ENCODE measurements at regions not wholly inside any gene's neighbourhood (a gene's known extent, or its start where the extent isn't known, plus 50 kb on each side); places are given as distances from the start of the nearest gene placed in this dataset.

- Histone ChIP-seq H3K9me3 (ENCODE audit: insufficient read depth, low read depth) (no peaks in the 10 kb centered on the region), H2AFZ (no peak overlapping the region), H3F3A (ENCODE audit: insufficient read depth, low read depth) (peaks cover 14% of the 10 kb centered on the region; the same call in 1 of the 2 replicates), H3K4me2 (peak overlapping the region; percentile 63), H3K9me2 (ENCODE audit: insufficient read depth) (no peaks in the 10 kb centered on the region), H3K36me3 (ENCODE audit: low read depth) (no peaks in the 10 kb centered on the region), H4K20me1 (ENCODE audit: insufficient read depth) (no peaks in the 10 kb centered on the region), H3K4me1 (replicated peaks; ENCODE audit: insufficient read depth) (peaks cover 30% of the 10 kb centered on the region), H3K4me3 (no peak overlapping the region), H3K27me3 (ENCODE audit: insufficient read depth, low read depth) (no peaks in the 10 kb centered on the region), H3K79me2 (ENCODE audit: low read depth) (no peaks in the 10 kb centered on the region), H3K27ac (peak overlapping the region; percentile 65)
- intact Hi-C loops (cut with micrococcal nuclease; ENCODE audit: unreplicated experiment) = loop anchor here (1.0 to 10.0 kb wide), 3 partner anchors 67 to 179 kb away; no protein-coding TSS in a partner anchor
- peak; percentile 81 to 97 for DNase-seq
- CTCF ChIA-PET = interaction anchor here (0.9 to 1.0 kb wide), 2 partner anchors 69 to 120 kb away, joined by 3 read pairs; no protein-coding TSS in a partner anchor
- BruUV-seq (replicated peaks) = no TSS peak
- no peak for TF ChIP-seq CTCF (conservative IDR thresholded peaks at IDR 0.05)
- TF ChIP-seq EZH2 (IDR thresholded peaks at IDR 0.05; ENCODE audit: low read depth) = no peak
- POLR2A ChIA-PET (ENCODE audit: unreplicated experiment) = interaction anchor here (0.5 kb wide), 1 partner anchor 202 kb away, joined by 7 read pairs; no protein-coding TSS in a partner anchor
These were observed 73.8 kb upstream of the ZNF281 start for GRCh38 chr1:200483491-200484143.

- Histone ChIP-seq H3K27me3 (ENCODE audit: insufficient read depth, low read depth) (no peaks in the 10 kb centered on the region), H3K27ac (no peak overlapping the region), H3K4me2 (no peak overlapping the region), H3K4me3 (no peak overlapping the region), H3K9me3 (ENCODE audit: insufficient read depth, low read depth) (no peaks in the 10 kb centered on the region), H3K79me2 (ENCODE audit: low read depth) (no peaks in the 10 kb centered on the region), H4K20me1 (ENCODE audit: insufficient read depth) (no peaks in the 10 kb centered on the region), H3K36me3 (ENCODE audit: low read depth) (no peaks in the 10 kb centered on the region), H3K9me2 (ENCODE audit: insufficient read depth) (no peaks in the 10 kb centered on the region), H3F3A (ENCODE audit: insufficient read depth, low read depth) (peaks cover 34% of the 10 kb centered on the region), H2AFZ (no peak overlapping the region), H3K4me1 (replicated peaks; ENCODE audit: insufficient read depth) (peaks cover 42% of the 10 kb centered on the region)
- intact Hi-C loops (cut with micrococcal nuclease; ENCODE audit: unreplicated experiment) = loop anchor here (10.0 kb wide), 1 partner anchor 176 kb away; no protein-coding TSS in a partner anchor
- POLR2A ChIA-PET (ENCODE audit: unreplicated experiment) = no interaction called here
- DNase-seq = no peak
- TF ChIP-seq CTCF (conservative IDR thresholded peaks at IDR 0.05) (no peak), EZH2 (IDR thresholded peaks at IDR 0.05; ENCODE audit: low read depth) (no peak)
- no TSS peak for BruUV-seq (replicated peaks)
- CTCF ChIA-PET = no interaction called here
These were observed 71.1 kb upstream of the ZNF281 start for GRCh38 chr1:200480964-200481363.

- Histone ChIP-seq H3K36me3 (ENCODE audit: low read depth) (no peaks in the 10 kb centered on the region), H3K79me2 (ENCODE audit: low read depth) (no peaks in the 10 kb centered on the region), H3K4me2 (no peak overlapping the region), H4K20me1 (ENCODE audit: insufficient read depth) (no peaks in the 10 kb centered on the region), H3K4me1 (replicated peaks; ENCODE audit: insufficient read depth) (peaks cover 40% of the 10 kb centered on the region), H3K4me3 (no peak overlapping the region), H3K9me3 (ENCODE audit: insufficient read depth, low read depth) (no peaks in the 10 kb centered on the region), H2AFZ (no peak overlapping the region), H3K9me2 (ENCODE audit: insufficient read depth) (no peaks in the 10 kb centered on the region), H3K27me3 (ENCODE audit: insufficient read depth, low read depth) (no peaks in the 10 kb centered on the region), H3F3A (ENCODE audit: insufficient read depth, low read depth) (peaks cover 34% of the 10 kb centered on the region), H3K27ac (no peak overlapping the region)
- ChIA-PET POLR2A (ENCODE audit: unreplicated experiment) (no interaction called here), CTCF (no interaction called here)
- no TSS peak for BruUV-seq (replicated peaks)
- no peak for DNase-seq
- intact Hi-C loops (cut with micrococcal nuclease; ENCODE audit: unreplicated experiment) = loop anchor here (5.0 to 10.0 kb wide), 2 partner anchors 53 to 175 kb away; no protein-coding TSS in a partner anchor
- no peak for TF ChIP-seq EZH2 (IDR thresholded peaks at IDR 0.05; ENCODE audit: low read depth)
These were observed 70.0 kb upstream of the ZNF281 start for GRCh38 chr1:200479816-200480215.
